ENCODE measurements at regions not wholly inside any gene's neighbourhood (a gene's known extent, or its start where the extent isn't known, plus 50 kb on each side); places are given as distances from the start of the nearest gene placed in this dataset.

GRCh38 chr3:31157893-31158620, 263.6 kb upstream of the GADL1 start:
- H3K27ac Mint-ChIP-seq: no peak overlapping the region
- H3K36me3 ChIP-seq (ENCODE audit: control insufficient read depth, insufficient read depth, low read length): no peaks in the 10 kb centered on the region
- DNase-seq (no peak), ATAC-seq (no peak)
- 89% methylated on average over 3 of the region's 3 CpGs for WGBS (ENCODE audit: insufficient coverage)
- no peaks in the 10 kb centered on the region for H3K36me3 Mint-ChIP-seq
- H3K27me3 Mint-ChIP-seq (ENCODE audit: low read depth in 2 of 2): no peaks in the 10 kb centered on the region
- TF ChIP-seq CTCF (IDR thresholded peaks at IDR 0.05): no peak
- no peak overlapping the region for H3K27ac ChIP-seq (ENCODE audit: low read length)
- intact Hi-C loops (cut with micrococcal nuclease): no loop called here
- H3K4me3 Mint-ChIP-seq: no peak overlapping the region
- no peaks in the 10 kb centered on the region for H3K27me3 ChIP-seq (ENCODE audit: control insufficient read depth, insufficient read depth, low read length)
- no peaks in the 10 kb centered on the region for H3K9me3 Mint-ChIP-seq
- H3K4me1 ChIP-seq (ENCODE audit: control insufficient read depth, insufficient read depth, low read length): no peaks in the 10 kb centered on the region
- H3K4me1 Mint-ChIP-seq: peaks cover 6 to 7% of the 10 kb centered on the region in 2 donors
- H3K4me3 ChIP-seq (ENCODE audit: low read length): no peak overlapping the region
- H3K9me3 ChIP-seq (ENCODE audit: control insufficient read depth, insufficient read depth, low read length): no peaks in the 10 kb centered on the region

DNA sequence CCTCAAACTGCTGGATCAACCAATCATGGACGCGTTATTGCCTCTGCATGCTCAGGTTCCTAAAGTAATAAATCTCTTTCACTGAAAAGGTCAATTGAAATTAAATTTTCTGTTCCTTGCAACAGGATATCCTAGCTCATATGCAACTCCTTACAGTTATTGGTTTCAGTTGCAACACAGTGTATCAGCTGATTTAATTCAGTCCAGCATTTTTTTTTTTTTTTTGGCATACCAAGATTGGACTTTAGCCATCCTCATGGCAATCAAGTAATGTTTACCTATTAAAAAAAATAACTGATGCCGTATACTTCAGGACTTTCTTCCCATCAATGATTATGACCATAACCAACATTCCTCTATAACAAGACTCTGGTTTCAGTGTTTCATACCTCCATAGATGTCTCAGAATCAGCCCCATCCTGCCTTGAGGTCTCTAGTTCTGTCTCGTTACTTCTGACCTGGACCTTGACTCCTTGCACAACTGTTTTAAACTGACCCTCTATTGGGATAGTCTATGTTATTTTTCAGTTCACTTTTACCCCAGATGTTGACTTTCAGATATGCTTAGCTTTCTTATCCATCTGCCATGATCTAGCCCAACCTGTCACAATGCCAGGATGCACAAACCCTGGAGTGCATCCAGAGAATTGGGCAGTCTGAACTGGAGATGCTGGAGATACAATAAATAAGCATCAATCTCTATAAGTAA, 265.0 kb upstream of the GADL1 start:
- DNase-seq: no peak
- no peaks in the 10 kb centered on the region for H3K36me3 Mint-ChIP-seq
- H3K36me3 ChIP-seq (ENCODE audit: control insufficient read depth, insufficient read depth, low read length): no peaks in the 10 kb centered on the region
- H3K4me1 ChIP-seq (ENCODE audit: control insufficient read depth, insufficient read depth, low read length): no peaks in the 10 kb centered on the region
- no peaks in the 10 kb centered on the region for H3K27me3 Mint-ChIP-seq (ENCODE audit: low read depth in 2 of 2)
- no peak overlapping the region for H3K4me3 Mint-ChIP-seq
- no peaks in the 10 kb centered on the region for H3K9me3 Mint-ChIP-seq
- intact Hi-C loops (cut with micrococcal nuclease): no loop called here
- H3K4me1 Mint-ChIP-seq: peaks cover 6 to 7% of the 10 kb centered on the region in 2 donors
- H3K27me3 ChIP-seq (ENCODE audit: control insufficient read depth, insufficient read depth, low read length): no peaks in the 10 kb centered on the region
- WGBS (ENCODE audit: insufficient coverage): 96% methylated on average over 4 of the region's 4 CpGs
- H3K27ac Mint-ChIP-seq: no peak overlapping the region
- no peak overlapping the region for H3K27ac ChIP-seq (ENCODE audit: low read length)
- no peak for TF ChIP-seq CTCF (IDR thresholded peaks at IDR 0.05)
- H3K4me3 ChIP-seq (ENCODE audit: low read length): no peak overlapping the region
- H3K9me3 ChIP-seq (ENCODE audit: control insufficient read depth, insufficient read depth, low read length): no peaks in the 10 kb centered on the region
- ATAC-seq: no peak

GRCh38 chr3:31161889-31162288, 267.4 kb upstream of the GADL1 start:
- H3K9me3 Mint-ChIP-seq: no peaks in the 10 kb centered on the region
- no peaks in the 10 kb centered on the region for H3K27me3 Mint-ChIP-seq (ENCODE audit: low read depth in 2 of 2)
- no peak overlapping the region for H3K27ac Mint-ChIP-seq
- Histone ChIP-seq H3K36me3 (ENCODE audit: control insufficient read depth, insufficient read depth, low read length) (no peaks in the 10 kb centered on the region), H3K4me1 (ENCODE audit: control insufficient read depth, insufficient read depth, low read length) (no peaks in the 10 kb centered on the region), H3K27me3 (ENCODE audit: control insufficient read depth, insufficient read depth, low read length) (no peaks in the 10 kb centered on the region), H3K4me3 (ENCODE audit: low read length) (no peak overlapping the region), H3K27ac (ENCODE audit: low read length) (no peak overlapping the region), H3K9me3 (ENCODE audit: control insufficient read depth, insufficient read depth, low read length) (no peaks in the 10 kb centered on the region)
- H3K4me1 Mint-ChIP-seq: peaks cover 5 to 6% of the 10 kb centered on the region in 2 donors
- no peaks in the 10 kb centered on the region for H3K36me3 Mint-ChIP-seq
- intact Hi-C loops (cut with micrococcal nuclease): no loop called here
- no peak overlapping the region for H3K4me3 Mint-ChIP-seq
- no peak for DNase-seq
- TF ChIP-seq CTCF (IDR thresholded peaks at IDR 0.05): no peak
- ATAC-seq: no peak
